Osteoblast (primary cell): ENCODE measurements at regions not wholly inside any gene's neighbourhood (a gene's known extent, or its start where the extent isn't known, plus 50 kb on each side); places are given as distances from the start of the nearest gene placed in this dataset.
A peak's percentile ranks its signal among the peaks of the same experiment; 100 is the strongest.

Experiments used
- DNase-seq: peaks from one replicate; pipeline ENCODE4 v3.0.0; 2011; ENCODE audit warnings: low spot score, mixed read lengths; ENCODE audit not compliant: insufficient read length; ENCODE audit errors: missing footprints
- H2AFZ ChIP-seq: 2 replicates; pipeline ENCODE4 v1.6.0; 2011; ENCODE audit warnings: mild to moderate bottlenecking, low read length
- H3K27ac ChIP-seq: 2 replicates; pipeline ENCODE4 v1.5.1; 2011; ENCODE audit warnings: mild to moderate bottlenecking, low read depth, low read length, moderate library complexity
- H3K27me3 ChIP-seq: 2 replicates; pipeline ENCODE4 v1.6.0; 2012; ENCODE audit warnings: mild to moderate bottlenecking, control low read depth, inconsistent platforms, low read length, moderate library complexity; ENCODE audit not compliant: insufficient read depth
- H3K36me3 ChIP-seq: 2 replicates; pipeline ENCODE4 v1.5.1; 2011; ENCODE audit warnings: mild to moderate bottlenecking, low read length, control low read depth, moderate library complexity; ENCODE audit not compliant: insufficient read depth
- H3K4me1 ChIP-seq: 2 replicates; pipeline ENCODE4 v1.5.1; 2011; ENCODE audit warnings: mild to moderate bottlenecking, low read length, control low read depth, moderate library complexity; ENCODE audit not compliant: insufficient read depth
- H3K4me2 ChIP-seq: 2 replicates; pipeline ENCODE4 v1.6.0; 2011; ENCODE audit warnings: mild to moderate bottlenecking, low read length; ENCODE audit not compliant: insufficient read depth
- H3K4me3 ChIP-seq: fragments of 200-600 bp; sonication (generic); 3 replicates; pipeline ENCODE4 v1.5.1; 2012; ENCODE audit warnings: mild to moderate bottlenecking, low read length, inconsistent platforms; ENCODE audit not compliant: insufficient read depth
- H3K79me2 ChIP-seq: 2 replicates; pipeline ENCODE4 v1.6.0; 2012; ENCODE audit warnings: mild to moderate bottlenecking, low read length, control low read depth, inconsistent platforms; ENCODE audit not compliant: insufficient read depth
- H3K9me3 ChIP-seq: 2 replicates; pipeline ENCODE4 v1.5.1; 2011; ENCODE audit warnings: low read depth, low read length, control low read depth
- H4K20me1 ChIP-seq: 2 replicates; pipeline ENCODE4 v1.6.0; 2012; ENCODE audit warnings: mild to moderate bottlenecking, low read length, control low read depth; ENCODE audit not compliant: insufficient read depth
- TF ChIP-seq, protein P1 (sequence below): IDR thresholded peaks from 2 replicates; pipeline ENCODE4 v1.5.1; 2011; ENCODE audit warnings: mild to moderate bottlenecking, low read depth, low read length, moderate library complexity; ENCODE audit errors: extremely low read depth

DNA sequence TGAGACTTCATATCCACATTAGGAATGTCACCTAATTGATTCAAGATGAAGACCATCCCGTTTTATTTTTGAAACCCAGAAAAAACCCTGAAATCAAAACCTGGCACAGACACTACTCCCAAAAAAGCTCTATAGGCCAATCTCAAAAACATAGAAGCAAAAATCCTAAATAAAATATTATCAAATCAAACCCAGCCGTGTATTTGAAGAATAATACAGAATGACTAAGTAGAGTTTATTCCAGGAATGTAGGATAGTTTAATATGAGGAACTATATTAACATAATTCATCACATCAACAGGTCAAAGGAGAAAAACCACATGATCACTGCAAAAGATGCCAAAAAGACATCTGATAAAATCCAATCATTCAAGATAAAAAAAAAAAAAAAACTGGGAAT lies 167.1 kb downstream of the ACTL7B start:
- no peak for DNase-seq
- Histone ChIP-seq H3K36me3 (no peaks in the 10 kb centered on the region), H3K4me3 (no peak overlapping the region), H2AFZ (no peak overlapping the region), H4K20me1 (no peaks in the 10 kb centered on the region), H3K4me1 (peaks cover 19% of the 10 kb centered on the region), H3K9me3 (peaks cover 2% of the 10 kb centered on the region), H3K79me2 (no peaks in the 10 kb centered on the region), H3K4me2 (no peak overlapping the region), H3K27ac (peak overlapping the region; percentile 85), H3K27me3 (no peaks in the 10 kb centered on the region)
- TF ChIP-seq, protein P1, sequence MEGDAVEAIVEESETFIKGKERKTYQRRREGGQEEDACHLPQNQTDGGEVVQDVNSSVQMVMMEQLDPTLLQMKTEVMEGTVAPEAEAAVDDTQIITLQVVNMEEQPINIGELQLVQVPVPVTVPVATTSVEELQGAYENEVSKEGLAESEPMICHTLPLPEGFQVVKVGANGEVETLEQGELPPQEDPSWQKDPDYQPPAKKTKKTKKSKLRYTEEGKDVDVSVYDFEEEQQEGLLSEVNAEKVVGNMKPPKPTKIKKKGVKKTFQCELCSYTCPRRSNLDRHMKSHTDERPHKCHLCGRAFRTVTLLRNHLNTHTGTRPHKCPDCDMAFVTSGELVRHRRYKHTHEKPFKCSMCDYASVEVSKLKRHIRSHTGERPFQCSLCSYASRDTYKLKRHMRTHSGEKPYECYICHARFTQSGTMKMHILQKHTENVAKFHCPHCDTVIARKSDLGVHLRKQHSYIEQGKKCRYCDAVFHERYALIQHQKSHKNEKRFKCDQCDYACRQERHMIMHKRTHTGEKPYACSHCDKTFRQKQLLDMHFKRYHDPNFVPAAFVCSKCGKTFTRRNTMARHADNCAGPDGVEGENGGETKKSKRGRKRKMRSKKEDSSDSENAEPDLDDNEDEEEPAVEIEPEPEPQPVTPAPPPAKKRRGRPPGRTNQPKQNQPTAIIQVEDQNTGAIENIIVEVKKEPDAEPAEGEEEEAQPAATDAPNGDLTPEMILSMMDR, result no peak

DNA sequence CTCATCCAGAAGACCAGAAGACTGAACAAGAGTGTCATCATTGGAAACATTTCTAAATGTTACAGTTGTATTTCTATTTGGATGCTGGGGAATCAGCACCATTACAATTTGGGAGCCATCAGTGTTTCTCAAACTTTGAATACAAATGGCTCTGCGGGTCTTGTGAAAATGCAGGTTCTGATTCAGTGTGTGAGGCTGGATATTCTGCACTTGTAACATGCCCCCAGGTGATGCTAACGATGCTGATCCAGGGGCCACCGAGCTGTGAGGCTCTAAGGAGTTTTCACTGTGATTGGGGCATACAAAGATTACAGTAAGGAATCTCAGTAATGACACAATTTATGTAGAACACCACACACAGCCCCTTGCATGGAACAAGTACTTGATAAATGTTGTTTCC lies 167.7 kb downstream of the ACTL7B start:
- Histone ChIP-seq H3K27me3 (no peaks in the 10 kb centered on the region), H3K4me3 (no peak overlapping the region), H3K27ac (peak overlapping the region; percentile 85), H3K4me2 (peak overlapping the region; percentile 39), H3K9me3 (peaks cover 2% of the 10 kb centered on the region), H3K4me1 (peaks cover 19% of the 10 kb centered on the region), H3K79me2 (no peaks in the 10 kb centered on the region), H2AFZ (no peak overlapping the region), H3K36me3 (no peaks in the 10 kb centered on the region), H4K20me1 (no peaks in the 10 kb centered on the region)
- DNase-seq, result no peak
- TF ChIP-seq, protein P1, result no peak

DNA sequence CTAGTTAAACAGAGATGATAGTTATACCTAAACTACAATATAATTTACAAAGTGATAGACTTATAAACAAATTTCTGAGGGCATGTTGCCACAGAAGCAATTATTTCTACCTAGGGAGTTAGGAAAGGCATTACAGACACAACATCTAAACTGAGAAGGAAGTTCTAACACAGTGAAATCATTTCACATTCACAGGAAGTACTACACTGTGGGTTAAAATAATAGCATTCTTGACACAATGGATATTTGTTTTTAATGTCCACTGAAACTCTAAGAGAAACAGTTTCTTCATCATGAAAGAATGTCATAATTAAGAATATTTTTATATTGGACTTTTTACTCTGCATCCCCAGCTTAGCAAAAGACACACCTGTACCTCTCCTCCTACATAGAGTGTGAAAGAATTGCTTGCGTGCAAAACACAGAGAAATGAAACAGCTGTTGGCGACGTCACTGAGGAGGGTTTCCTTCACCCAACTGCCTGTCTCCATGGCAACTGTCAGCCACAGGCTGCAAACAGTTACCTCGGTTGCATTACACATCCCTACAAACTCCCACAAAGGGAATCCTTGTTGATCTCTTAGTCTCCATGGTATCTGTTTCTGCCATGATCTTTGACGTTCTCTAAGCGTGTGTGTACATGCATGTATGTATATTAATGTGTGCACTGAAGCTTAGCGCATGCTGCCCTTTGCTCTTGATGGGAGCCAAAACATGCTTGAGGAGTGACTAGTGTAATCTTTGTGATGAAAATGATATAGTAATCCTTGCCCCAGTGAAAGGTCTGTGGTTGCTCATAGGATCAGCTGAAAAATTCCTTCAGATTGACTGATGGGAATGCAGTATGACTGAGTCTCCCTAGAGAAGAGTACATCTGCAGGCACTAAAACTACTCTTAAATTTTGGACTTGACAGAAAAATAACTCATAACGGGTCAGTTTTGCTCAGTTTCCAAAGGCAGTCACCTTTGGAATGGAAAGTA lies 168.5 kb downstream of the ACTL7B start:
- H3K27ac ChIP-seq, result peak overlapping the region; percentile 85

More for the DNA sequence above, 168.5 kb downstream of the ACTL7B start:
- no peak overlapping the region for H2AFZ ChIP-seq
- TF ChIP-seq, protein P1, result no peak
- H3K4me1 ChIP-seq, result peaks cover 19% of the 10 kb centered on the region
- no peaks in the 10 kb centered on the region for H3K27me3 ChIP-seq
- H3K4me2 ChIP-seq, result peak overlapping the region; percentile 39
- no peak overlapping the region for H3K4me3 ChIP-seq
- peak; percentile 80 for DNase-seq
- peaks cover 2% of the 10 kb centered on the region for H3K9me3 ChIP-seq
- no peaks in the 10 kb centered on the region for H3K79me2 ChIP-seq
- no peaks in the 10 kb centered on the region for H3K36me3 ChIP-seq
- no peaks in the 10 kb centered on the region for H4K20me1 ChIP-seq
